ENCODE measurements at regions not wholly inside any gene's neighbourhood (a gene's known extent, or its start where the extent isn't known, plus 50 kb on each side); places are given as distances from the start of the nearest gene placed in this dataset.

- no peak for DNase-seq
Observed at GRCh38 chr21:15327637-15328265, 263.0 kb upstream of the NRIP1 start.

DNA sequence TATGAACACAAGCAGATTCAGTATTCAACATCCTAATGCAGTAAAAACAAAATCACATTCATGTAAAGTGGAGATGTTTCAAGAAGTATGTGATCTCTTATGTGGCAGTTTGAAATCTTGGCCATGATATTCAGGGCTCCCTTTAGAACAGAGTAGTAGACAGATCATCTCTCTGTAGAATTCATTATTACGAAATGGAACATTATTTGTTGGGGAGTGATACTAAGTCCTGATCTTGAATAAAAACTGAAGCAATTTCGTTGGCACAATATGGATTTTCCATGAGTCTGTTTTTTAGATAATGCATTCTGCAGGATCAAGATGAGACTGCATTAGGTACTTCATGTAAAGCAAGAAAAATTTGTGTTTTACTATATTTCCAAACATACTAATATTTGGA lies 264.4 kb upstream of the NRIP1 start:
- no peak for DNase-seq

- DNase-seq: no peak
Observed at GRCh38 chr21:15330872-15331271, 266.1 kb upstream of the NRIP1 start.

DNA sequence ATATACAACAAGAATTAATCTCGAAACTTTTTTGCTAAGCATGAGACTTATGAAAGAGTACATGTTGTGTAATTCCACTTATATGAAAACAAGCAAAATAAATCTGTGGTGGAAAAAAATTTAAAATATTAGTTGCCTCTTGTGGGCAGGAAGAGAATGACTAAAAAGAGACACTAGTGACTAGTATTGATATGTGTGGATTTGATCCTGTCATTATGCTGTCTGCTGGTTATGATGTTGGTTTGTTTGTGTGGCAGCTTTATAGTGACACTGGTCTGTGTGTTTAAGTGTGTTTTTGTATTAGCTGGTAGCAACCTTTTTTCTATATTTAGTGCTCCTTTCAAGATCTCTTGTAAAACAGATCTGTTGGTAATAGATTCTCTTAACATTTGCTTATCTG lies 267.8 kb upstream of the NRIP1 start:
- DNase-seq: no peak

DNA sequence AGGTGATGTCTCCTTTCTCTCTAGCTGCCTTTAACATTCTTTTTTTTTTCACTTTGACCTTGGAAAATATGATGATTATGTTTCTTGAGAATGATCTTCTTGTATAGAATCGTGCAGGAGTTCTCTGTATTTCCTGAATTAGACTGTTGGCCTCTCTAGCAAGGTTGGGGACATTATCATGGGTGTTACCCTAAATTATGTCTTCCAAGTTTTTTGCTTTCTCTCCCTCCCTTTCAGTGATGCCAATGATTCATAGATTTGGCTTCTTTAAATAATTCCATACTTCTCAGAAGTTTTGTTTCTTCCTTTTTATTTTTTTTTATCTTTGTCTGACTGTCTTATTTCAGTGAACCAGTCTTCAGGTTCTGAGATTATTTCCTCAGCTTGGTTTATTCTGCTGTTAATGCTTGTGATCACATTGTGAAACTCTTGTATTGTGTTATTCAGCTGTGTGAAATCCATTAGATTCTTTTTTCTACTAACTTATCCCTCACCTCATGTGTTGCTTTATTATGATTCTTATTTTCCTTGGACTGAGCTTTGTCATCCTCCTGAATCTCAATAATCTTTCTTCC lies 268.4 kb upstream of the NRIP1 start:
- no peak for DNase-seq

DNA sequence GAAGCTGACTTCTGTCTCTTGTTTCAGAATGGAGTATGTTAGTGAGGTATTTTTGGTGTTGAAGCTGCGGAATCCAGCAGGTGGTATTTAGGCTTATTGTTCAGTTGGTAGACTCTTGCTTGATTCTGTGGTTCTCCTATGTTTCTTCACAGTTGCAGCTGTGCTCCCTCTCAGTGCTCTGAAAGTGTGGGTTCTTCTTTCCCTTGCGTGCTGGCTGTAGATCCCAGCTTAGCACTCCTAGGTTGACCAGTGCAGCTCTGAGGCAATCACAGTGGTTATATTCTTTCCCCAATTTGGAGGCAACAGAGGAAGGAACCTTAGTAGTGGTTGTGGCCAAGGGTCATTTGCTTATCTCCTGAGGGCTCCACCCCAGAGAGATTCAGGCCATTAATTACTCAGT lies 269.2 kb upstream of the NRIP1 start:
- no peak for DNase-seq

DNA sequence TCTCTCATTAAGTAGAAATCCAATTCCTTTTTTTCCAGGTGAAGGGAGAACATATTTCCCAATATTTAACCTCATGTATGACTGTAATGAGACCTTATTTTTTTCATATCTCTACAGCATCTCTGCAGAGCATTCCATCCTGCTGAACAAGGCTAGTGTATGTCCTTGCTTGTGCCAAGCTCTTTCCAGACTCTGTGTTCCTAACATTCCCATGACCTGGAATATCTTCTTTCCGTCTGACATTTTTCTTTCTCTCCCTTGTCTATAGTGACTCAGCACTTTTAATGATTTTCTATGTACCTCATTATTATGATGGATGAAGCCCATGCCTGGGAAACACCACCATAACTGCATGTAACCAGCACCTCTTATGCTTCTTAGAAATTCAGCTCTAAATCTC lies 278.3 kb upstream of the NRIP1 start:
- DNase-seq: no peak

DNA sequence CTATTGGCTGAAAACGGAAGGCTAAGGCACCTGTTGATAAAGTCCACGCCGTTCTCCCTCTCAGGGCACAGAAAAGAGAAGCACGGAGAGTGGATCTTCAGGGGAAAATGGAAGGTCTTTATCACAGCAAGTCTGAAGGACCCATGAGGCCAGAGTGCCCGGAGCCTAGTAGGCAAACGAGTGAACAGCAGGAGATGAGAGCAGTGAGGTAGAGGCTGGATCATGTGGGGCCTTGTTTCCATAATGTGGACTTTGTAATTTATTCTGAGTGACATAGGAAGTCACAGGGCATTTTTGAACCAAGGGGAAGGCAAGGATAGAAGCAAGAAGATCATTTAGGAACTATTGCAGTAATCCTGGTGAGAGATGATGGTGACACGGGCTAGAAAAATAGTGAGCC lies 287.2 kb upstream of the NRIP1 start:
- no peak for DNase-seq

- no peak for DNase-seq
Observed at GRCh38 chr21:15353546-15353945, 288.7 kb upstream of the NRIP1 start.

GRCh38 chr21:15354516-15354915 lies 289.7 kb upstream of the NRIP1 start:
- DNase-seq: no peak

DNA sequence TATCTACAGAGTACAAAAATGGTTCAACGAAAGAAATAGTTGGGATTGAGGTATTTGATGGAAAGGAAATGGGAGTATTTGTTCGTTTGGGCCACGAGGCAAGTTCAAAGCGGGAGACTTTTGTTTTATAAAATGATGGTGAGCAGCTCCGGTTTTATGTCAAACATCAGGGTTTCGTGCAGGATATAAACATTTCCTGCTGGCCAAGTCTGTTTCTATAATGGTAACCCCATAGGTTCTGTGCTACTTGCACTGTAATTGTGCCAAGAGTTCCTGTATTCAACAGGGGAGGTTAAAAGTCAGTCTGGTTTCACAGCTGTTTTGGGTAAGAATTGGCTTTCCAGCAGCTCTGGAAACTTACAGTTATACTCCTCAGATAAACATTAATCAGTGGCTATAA lies 290.3 kb upstream of the NRIP1 start:
- no peak for DNase-seq

- DNase-seq: no peak
Observed at GRCh38 chr21:15359251-15359650, 294.5 kb upstream of the NRIP1 start.

GRCh38 chr21:15362458-15362857 lies 297.7 kb upstream of the NRIP1 start:
- no peak for DNase-seq

- no peak for DNase-seq
Observed at GRCh38 chr21:15363921-15364320, 299.1 kb upstream of the NRIP1 start.

DNA sequence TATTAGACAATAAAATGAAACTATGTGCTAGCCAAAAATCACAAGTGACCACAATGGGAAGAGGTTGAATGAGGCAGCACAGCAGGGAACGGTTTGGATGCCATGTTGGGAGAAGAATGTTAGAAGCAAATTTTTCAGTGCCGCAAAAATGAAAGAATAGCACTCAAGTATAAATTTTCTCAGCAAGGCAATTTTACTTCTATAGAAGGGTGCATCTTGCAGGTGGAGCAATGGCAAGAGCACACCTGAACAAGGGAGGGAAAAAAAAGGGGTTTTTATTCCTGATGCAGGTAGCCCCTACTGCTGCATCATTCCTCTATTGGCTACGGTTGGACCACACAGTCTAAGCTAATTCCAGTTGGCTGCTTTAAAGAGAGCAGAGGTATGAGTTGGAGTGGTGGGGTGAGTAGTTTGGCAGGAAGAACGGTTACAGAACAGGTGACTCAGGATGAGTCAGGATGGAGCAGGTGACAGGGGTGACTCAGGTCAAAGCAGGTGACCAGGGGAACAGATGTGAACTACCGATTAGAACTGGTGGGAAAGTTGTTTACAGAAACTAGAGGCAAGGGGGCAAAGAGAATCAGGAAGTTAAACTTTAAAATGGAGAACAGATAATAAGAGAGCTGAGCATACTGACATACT lies 301.1 kb upstream of the NRIP1 start:
- DNase-seq: no peak

DNA sequence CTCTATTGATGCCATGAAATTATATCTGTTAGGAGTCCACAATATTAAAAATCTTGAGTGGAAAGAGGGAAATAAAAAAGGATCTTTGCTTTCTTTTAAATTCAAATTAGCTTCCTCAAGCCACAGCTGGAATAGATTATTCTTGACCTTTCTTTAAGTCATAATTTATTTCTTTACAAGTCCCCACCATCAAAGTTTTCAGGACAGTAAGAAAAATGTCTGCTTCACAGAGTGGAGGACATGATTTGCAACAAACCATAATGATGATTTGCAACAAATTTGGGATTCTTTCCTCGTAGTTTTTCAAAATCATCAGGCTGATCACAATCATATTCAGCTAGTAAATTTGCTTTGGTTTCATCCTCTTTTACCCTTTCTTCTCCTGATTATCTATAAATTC lies 301.8 kb upstream of the NRIP1 start:
- no peak for DNase-seq

GRCh38 chr21:15367061-15367626 lies 302.3 kb upstream of the NRIP1 start:
- no peak for DNase-seq

DNA sequence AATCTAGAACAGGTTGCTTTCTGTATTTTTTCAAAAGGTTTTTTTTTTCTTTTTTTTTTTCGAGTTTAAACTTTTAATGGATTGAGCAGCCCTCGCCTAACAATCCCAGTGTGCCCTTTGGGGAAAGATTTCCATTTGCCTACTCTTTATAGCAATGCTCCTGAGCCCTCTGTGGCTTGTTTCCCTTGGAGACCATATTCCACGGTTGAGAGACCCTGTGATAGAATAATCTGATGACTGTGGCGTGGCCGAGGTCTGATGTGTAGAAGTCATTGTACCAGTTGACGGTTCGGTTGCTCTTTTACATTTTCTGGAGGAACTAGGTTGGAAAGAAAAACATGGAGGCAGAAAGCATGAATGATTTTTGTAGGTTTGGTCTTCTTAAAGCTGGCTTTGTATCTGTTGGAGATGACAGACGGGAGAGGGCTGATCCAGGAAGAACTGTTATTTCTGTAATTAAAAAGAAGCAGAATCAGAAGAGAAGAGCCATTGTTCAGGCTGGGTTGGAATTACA lies 305.7 kb upstream of the NRIP1 start:
- no peak for DNase-seq

DNA sequence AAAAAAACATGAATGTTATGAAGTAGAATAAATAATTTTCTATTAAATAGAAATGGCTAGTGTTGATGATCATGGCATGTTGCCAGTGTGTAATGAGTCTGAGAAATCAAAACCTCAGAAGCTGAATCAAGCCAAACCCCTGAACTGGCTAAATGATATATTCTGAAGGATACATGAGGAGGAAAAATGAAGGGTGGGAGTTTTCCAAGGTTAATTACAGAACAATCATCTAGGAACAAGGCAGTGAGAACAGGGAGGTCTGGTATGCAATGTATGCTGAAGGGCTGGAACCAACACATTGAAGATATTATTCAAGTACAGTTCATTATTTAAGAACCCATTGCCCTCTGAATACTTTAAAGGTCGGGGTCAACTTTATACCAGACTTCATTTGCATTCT lies 309.1 kb upstream of the NRIP1 start:
- DNase-seq: no peak

DNA sequence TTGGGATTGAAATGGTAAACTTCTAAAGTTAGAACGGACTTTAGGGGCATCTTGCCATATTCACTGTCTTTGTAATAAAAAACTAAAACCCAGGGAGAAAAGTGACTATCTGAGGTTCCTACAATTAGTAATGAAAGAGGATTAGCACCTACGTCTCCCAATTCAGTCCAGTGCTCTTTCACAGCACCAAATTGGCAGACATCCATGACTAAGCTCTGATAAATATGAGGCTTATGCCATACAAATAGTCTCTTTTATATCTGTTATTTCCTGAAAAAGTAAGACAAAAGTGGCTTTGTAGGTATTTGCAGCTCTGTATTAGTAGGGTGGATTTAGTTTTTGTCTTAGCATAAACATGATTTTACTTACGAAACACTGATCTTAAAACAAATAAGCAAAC lies 315.0 kb upstream of the NRIP1 start:
- DNase-seq: no peak

DNA sequence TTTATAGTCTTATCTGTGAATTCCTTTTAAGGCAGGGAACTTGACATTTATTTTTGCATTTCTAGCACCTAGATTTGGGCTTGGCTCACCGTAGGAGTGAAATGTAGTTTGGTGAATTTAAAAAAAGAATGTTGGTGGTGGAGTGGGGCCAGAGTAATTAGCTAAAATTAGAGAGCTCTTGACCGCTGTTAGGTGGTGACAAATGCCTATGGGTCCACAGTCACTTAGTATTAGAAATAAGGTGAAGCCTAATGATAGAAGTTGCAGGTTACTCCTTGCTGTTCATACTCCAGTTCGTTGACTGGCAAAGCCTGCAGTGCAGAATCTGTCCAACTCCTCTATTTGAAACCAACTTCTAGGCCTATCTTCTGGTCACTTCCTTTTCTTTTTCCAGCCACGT lies 318.8 kb upstream of the NRIP1 start:
- DNase-seq: no peak

- DNase-seq: no peak
Observed at GRCh38 chr21:15390049-15390448, 325.2 kb upstream of the NRIP1 start.

GRCh38 chr21:15397258-15397657 lies 332.5 kb upstream of the NRIP1 start:
- peak; percentile 43 for DNase-seq

DNA sequence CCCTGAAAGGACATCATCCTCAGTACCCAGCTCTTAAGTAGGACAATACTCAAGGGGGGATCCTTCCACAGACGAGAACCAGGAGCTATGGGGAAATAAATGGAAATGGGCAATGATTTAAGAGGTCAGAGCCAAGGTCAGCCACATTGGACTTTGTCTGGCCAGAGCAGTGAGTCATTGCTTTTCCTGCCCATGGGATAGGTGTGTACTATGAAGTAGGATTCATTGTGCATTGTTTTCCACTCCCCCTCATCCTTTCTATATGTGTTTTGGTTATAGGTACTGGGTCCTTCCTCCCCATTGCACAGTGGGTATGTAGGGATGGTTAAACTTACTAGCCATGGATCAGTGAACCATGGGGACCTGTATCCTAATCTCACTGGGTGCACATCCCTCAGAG lies 328.9 kb upstream of the USP25 start:
- no peak for DNase-seq

All from COR-L47 (cell line).